Daoy (cell line): ENCODE measurements at regions not wholly inside any gene's neighbourhood (a gene's known extent, or its start where the extent isn't known, plus 50 kb on each side); places are given as distances from the start of the nearest gene placed in this dataset.
"Not testable (repeated sequence)": the region's sequence is repeated elsewhere in the genome, so short reads cannot be mapped to it uniquely, and the experiment has no call there.

Source experiments
- DNase-seq: peaks from one replicate; pipeline ENCODE4 v3.0.0-alpha.2; 2015; ENCODE audit warnings: low read depth

GRCh38 chr1:58190267-58190988 is 356.1 kb downstream of the OMA1 start:
- no peak for DNase-seq

GRCh38 chr1:58189453-58189852 is 357.1 kb downstream of the OMA1 start:
- DNase-seq: no peak

GRCh38 chr1:58183286-58183685 is 363.2 kb downstream of the OMA1 start:
- no peak for DNase-seq

- no peak for DNase-seq
These were observed 366.0 kb downstream of the OMA1 start for GRCh38 chr1:58180537-58180936.

GRCh38 chr1:58169160-58169559 is 377.4 kb downstream of the OMA1 start:
- DNase-seq: not testable (repeated sequence)

GRCh38 chr1:58167131-58167530 is 379.4 kb downstream of the OMA1 start:
- DNase-seq: not testable (repeated sequence)

GRCh38 chr1:58166417-58166816 is 380.1 kb downstream of the OMA1 start:
- DNase-seq: no peak

- peak; percentile 19 for DNase-seq
These were observed 381.5 kb downstream of the OMA1 start for GRCh38 chr1:58165073-58165472.

- DNase-seq: peak; percentile 61
These were observed 383.5 kb downstream of the OMA1 start for GRCh38 chr1:58162952-58163550.

GRCh38 chr1:58159434-58159830 is 387.1 kb downstream of the OMA1 start:
- no peak for DNase-seq

GRCh38 chr1:58158506-58159433 is 387.8 kb downstream of the OMA1 start:
- DNase-seq: no peak

GRCh38 chr1:58158016-58158415 is 388.5 kb downstream of the OMA1 start:
- DNase-seq: no peak

- no peak for DNase-seq
These were observed 389.3 kb downstream of the OMA1 start for GRCh38 chr1:58157256-58157655.

GRCh38 chr1:58156831-58157230 is 389.7 kb downstream of the OMA1 start:
- no peak for DNase-seq

GRCh38 chr1:58156124-58156468 is 390.4 kb downstream of the OMA1 start:
- no peak for DNase-seq

- DNase-seq: peak; percentile 34
These were observed 391.0 kb downstream of the OMA1 start for GRCh38 chr1:58155418-58156123.

- DNase-seq: no peak
These were observed 392.3 kb downstream of the OMA1 start for GRCh38 chr1:58154256-58154655.

- DNase-seq: no peak
These were observed 393.8 kb downstream of the OMA1 start for GRCh38 chr1:58152697-58153096.

- no peak for DNase-seq
These were observed 397.2 kb downstream of the OMA1 start for GRCh38 chr1:58149271-58149812.

GRCh38 chr1:58144698-58145270 is 401.7 kb downstream of the OMA1 start:
- DNase-seq: no peak

GRCh38 chr1:58143972-58144697 is 402.4 kb downstream of the OMA1 start:
- no peak for DNase-seq
